ENCODE measurements at regions not wholly inside any gene's neighbourhood (a gene's known extent, or its start where the extent isn't known, plus 50 kb on each side); places are given as distances from the start of the nearest gene placed in this dataset.

DNA sequence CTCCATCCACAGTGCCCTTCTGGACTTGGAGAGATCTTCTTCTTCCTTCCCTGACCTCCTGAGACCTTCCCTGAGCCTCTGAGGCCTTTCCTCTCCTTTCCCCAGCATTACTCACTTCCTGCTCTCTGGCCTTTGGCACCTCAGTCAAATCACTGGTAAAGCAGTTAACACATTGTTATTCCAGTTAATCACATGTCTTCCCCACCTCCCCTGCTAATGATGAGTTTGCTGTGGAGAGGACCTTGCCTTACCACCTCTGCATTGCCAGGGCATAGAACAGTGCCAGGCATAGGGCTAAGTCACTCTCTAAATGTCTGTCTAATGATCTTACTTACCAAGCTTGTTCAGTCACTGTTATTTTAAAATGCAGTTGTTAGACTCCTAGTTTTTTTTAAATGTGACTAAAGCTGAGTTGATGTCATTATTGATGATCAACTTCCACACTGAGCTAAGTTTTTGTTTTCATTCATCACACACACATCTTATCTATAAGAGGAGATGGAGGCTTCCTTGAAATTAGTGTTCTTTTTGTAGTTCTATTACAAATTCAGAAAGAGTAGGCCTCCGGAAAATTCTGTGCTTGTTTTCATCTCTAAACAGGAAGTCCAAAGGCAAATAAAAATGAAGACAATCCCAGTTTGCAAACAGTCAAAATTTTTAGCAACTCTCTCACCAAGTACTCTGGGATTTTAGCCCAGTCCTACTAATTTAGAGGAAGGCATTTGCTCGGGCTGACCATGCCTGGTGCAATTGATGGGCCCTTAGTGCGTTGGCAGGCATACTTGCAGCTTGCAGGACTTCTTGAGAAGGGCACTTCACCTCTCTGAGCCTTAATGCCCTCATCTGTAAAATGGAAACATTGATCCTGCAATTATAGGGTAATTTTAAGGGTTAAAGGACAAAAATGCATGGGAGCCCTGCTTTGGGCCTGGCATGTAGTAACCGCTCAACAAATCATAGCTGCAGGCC, 113.7 kb upstream of the SPRED2 start:
- no peak overlapping the region for H3K4me3 Mint-ChIP-seq
- no peaks in the 10 kb centered on the region for H3K9me3 Mint-ChIP-seq
- H3K36me3 Mint-ChIP-seq, result no peaks in the 10 kb centered on the region
- no peak overlapping the region for H3K27ac Mint-ChIP-seq
- TF ChIP-seq, protein P1, sequence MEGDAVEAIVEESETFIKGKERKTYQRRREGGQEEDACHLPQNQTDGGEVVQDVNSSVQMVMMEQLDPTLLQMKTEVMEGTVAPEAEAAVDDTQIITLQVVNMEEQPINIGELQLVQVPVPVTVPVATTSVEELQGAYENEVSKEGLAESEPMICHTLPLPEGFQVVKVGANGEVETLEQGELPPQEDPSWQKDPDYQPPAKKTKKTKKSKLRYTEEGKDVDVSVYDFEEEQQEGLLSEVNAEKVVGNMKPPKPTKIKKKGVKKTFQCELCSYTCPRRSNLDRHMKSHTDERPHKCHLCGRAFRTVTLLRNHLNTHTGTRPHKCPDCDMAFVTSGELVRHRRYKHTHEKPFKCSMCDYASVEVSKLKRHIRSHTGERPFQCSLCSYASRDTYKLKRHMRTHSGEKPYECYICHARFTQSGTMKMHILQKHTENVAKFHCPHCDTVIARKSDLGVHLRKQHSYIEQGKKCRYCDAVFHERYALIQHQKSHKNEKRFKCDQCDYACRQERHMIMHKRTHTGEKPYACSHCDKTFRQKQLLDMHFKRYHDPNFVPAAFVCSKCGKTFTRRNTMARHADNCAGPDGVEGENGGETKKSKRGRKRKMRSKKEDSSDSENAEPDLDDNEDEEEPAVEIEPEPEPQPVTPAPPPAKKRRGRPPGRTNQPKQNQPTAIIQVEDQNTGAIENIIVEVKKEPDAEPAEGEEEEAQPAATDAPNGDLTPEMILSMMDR (IDR thresholded peaks at IDR 0.05; ENCODE audit: unreplicated experiment), result no peak
- no peak for DNase-seq (ENCODE audit: low spot score in 2 of 2, unreplicated experiment in 2 of 2)
- H3K27me3 Mint-ChIP-seq (ENCODE audit: low read depth), result no peaks in the 10 kb centered on the region
- H3K4me1 Mint-ChIP-seq, result no peaks in the 10 kb centered on the region

DNA sequence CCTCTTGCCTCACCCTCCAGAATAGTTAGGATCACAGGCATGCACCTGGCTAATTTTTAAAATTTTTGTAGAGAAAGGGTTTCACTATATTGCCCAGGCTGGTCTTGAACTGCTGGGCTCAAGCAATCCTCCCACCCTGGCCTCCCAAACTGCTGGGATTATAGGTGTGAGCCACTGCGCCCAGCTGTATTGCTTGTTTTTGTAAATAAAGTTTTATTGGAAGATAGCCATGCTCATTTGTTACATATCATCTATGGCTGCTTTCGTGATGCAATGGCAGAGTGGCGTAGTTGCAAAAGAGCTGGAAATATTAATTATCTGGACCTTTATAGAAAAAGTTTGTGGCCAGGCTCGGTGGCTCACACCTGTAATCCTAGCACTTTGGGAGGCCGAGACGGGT, 109.4 kb upstream of the SPRED2 start:
- TF ChIP-seq, protein P1 (IDR thresholded peaks at IDR 0.05; ENCODE audit: unreplicated experiment), result no peak

DNA sequence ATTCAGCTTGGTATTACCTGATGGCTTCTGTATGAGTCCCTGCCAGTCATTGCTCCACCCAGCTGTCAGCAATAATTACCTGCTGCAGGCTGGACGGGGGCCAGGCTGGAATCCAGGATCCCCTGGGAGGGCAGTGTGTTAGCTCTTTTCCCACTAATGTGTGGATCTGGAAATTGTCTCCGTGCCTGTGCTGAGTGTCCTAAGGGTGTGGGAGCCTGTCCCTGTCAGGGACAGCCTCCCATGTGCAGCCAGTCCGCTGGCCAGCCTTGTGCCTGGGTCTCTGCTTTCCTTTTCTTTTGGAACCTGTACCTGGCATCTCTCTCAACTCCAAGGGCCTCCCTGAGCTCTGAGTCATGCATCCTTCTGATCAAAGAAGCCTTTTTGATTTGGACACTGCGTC, 107.2 kb upstream of the SPRED2 start:
- DNase-seq (ENCODE audit: low spot score in 2 of 2, unreplicated experiment in 2 of 2), result no peak
- Mint-ChIP-seq H3K9me3 (no peaks in the 10 kb centered on the region), H3K4me1 (no peaks in the 10 kb centered on the region), H3K27ac (no peak overlapping the region), H3K4me3 (no peak overlapping the region), H3K36me3 (no peaks in the 10 kb centered on the region), H3K27me3 (ENCODE audit: low read depth) (peaks cover 2% of the 10 kb centered on the region)
- TF ChIP-seq, protein P1 (IDR thresholded peaks at IDR 0.05; ENCODE audit: unreplicated experiment), result no peak

More for the DNA sequence above, 109.4 kb upstream of the SPRED2 start:
- Mint-ChIP-seq H3K27ac (no peak overlapping the region), H3K9me3 (no peaks in the 10 kb centered on the region), H3K36me3 (no peaks in the 10 kb centered on the region), H3K4me1 (no peaks in the 10 kb centered on the region), H3K27me3 (ENCODE audit: low read depth) (no peaks in the 10 kb centered on the region), H3K4me3 (no peak overlapping the region)
- no peak for DNase-seq (ENCODE audit: low spot score in 2 of 2, unreplicated experiment in 2 of 2)

DNA sequence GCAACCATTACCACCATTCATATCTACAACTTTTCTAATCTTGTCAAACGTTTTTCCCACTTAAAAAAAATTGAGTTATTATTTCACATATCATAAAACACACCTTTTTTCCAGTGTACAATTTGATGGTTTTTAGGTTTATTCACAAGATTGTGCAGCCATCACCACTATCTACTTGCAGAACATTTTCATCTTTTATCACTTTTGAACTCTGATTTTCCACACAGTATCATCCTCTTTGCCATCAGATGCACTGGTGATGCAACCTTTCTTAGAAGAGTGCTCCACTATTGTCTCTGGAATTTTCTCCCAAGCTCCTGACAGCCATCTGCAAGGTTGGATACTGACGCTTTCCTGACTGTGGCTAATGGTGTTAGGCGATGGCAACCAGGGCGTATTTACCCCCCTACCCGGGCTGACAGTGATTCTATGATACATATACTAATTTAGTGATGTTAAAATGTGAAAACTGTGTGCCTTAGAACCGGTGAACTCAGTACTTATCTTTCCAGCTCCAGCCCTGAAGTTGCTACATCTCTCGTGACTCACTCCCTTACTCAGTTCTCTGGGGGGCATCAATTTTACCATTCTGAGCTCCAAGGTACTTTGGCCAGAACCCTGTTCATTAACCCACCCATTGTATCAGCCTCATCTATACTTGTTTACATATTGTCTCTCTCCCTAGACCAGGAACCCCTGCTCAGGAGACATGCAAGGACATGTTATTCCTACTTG, 105.4 kb upstream of the SPRED2 start:
- H3K4me1 Mint-ChIP-seq, result no peaks in the 10 kb centered on the region
- no peak overlapping the region for H3K27ac Mint-ChIP-seq
- TF ChIP-seq, protein P1 (IDR thresholded peaks at IDR 0.05; ENCODE audit: unreplicated experiment), result no peak
- H3K9me3 Mint-ChIP-seq, result no peaks in the 10 kb centered on the region
- peaks cover 2% of the 10 kb centered on the region for H3K27me3 Mint-ChIP-seq (ENCODE audit: low read depth)
- no peak for DNase-seq (ENCODE audit: low spot score in 2 of 2, unreplicated experiment in 2 of 2)
- H3K4me3 Mint-ChIP-seq, result no peak overlapping the region
- H3K36me3 Mint-ChIP-seq, result no peaks in the 10 kb centered on the region

DNA sequence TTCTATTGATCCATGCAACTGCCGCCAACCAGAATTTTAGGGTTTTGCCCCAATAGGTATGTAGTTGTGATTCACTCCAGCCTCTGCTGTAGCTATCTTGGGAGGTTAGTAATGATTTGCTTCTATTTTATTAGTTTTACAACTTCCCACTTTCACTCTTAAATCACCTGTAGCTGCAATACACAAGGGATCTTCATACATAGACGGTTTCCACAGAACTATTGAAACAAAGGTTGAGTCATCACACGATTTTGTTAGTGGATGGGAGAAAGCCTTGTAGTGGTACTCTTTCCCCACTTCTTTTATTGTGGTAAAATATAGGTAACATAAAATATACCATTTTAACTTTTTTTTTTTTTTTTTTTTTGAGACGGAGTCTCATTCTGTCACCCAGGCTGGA, 104.2 kb upstream of the SPRED2 start:
- Mint-ChIP-seq H3K4me1 (no peaks in the 10 kb centered on the region), H3K4me3 (no peak overlapping the region), H3K9me3 (no peaks in the 10 kb centered on the region), H3K36me3 (no peaks in the 10 kb centered on the region), H3K27me3 (ENCODE audit: low read depth) (peaks cover 7% of the 10 kb centered on the region), H3K27ac (no peak overlapping the region)
- TF ChIP-seq, protein P1 (IDR thresholded peaks at IDR 0.05; ENCODE audit: unreplicated experiment), result no peak
- DNase-seq (ENCODE audit: low spot score in 2 of 2, unreplicated experiment in 2 of 2), result no peak

Measured in mesothelial cell of epicardium (in vitro differentiated cells).